GM11168 (cell line): ENCODE measurements at regions not wholly inside any gene's neighbourhood (a gene's known extent, or its start where the extent isn't known, plus 50 kb on each side); places are given as distances from the start of the nearest gene placed in this dataset.
"Not testable (repeated sequence)": the region's sequence is repeated elsewhere in the genome, so short reads cannot be mapped to it uniquely, and the experiment has no call there.

Experiments
- in situ Hi-C: fragments of 300-500 bp; cut with MboI; formaldehyde crosslinking; loops from one replicate; pipeline ENCODE4 v1.12.0; 2022; ENCODE audit warnings: low sequenced_read_pairs; ENCODE audit not compliant: unreplicated experiment

- in situ Hi-C loops, result no loop called here
These were observed 1633.5 kb downstream of the SUCLG1 start for GRCh38 chr2:82825410-82826090.

- in situ Hi-C loops, result no loop called here
These were observed 1635.2 kb downstream of the SUCLG1 start for GRCh38 chr2:82823892-82824291.

DNA sequence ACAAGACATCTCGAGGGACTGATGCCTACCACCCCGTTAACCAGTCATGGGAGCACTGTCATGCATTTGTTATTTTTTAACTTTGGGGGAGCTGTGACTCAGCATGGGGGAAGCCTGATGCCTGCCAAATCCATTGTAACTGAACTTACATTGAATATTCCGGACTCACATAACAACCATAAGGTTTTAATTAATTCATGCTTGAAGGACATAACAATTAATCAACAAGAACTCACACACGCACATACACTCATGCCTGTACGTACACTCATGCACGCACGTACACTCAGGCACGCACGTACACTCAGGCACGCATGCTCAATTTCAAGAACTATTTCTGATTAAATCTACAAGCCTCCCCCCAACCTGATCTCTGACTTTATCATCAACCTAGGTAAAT, 1639.1 kb downstream of the SUCLG1 start:
- in situ Hi-C loops, result no loop called here

DNA sequence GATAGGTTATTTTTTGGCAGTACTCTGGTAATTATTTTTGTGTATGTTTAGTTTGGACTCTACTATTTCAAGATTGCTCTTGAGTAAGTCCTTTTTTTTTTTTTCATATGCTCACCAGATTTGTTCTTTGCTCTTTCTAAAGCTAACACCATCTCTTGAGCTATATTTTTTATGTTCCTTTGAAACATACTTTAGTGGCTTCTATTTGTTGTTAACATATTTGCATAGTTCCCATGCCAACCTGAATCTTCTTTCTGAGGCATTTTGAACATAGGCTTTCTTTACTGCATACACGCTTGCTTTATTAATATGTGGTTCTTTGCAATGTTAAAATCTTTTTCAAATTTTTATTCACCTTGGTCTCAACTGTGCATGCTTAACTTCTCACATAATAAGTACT, 1644.9 kb downstream of the SUCLG1 start:
- in situ Hi-C loops, result no loop called here

DNA sequence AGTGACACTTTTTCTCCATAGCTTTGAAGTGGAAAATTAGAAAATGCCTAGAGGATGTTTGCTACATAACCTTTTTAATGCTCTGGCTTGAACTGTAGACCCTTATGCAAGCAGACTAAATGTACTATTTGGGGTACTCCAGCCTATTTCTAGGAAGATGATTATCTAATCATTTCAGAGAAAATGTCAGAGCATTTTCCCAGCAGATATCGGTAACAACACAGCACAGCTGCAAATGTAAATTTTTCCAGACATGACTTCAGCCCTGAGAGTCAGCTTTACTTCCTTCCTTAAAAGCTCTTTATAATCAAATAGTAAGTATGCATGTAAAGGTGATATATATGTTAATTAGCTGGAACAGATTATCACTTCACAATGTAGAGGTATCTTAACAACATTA, 1647.1 kb downstream of the SUCLG1 start:
- in situ Hi-C loops, result no loop called here

GRCh38 chr2:82803307-82803706, 1655.8 kb downstream of the SUCLG1 start:
- in situ Hi-C loops, result no loop called here

DNA sequence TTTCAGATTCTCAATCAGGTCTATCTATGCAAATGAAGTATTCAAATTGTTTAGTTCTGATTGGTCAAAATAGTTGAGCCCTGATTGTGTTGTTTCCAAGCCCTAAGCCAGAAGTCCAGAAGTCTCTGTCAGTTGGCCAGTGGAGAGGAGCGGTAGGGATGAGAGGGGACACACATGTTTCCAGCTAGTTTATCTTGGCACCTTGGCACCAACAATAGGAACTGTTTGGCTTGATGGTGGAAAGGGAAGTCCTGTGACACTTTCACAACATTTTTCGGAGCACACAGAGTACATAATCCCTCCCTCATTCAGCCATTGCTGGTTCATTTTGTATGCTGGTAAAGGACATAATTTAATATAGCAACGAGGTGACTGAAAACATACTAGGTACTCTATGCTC, 1661.6 kb downstream of the SUCLG1 start:
- in situ Hi-C loops, result no loop called here

GRCh38 chr2:82796132-82796531, 1662.9 kb downstream of the SUCLG1 start:
- in situ Hi-C loops, result no loop called here

DNA sequence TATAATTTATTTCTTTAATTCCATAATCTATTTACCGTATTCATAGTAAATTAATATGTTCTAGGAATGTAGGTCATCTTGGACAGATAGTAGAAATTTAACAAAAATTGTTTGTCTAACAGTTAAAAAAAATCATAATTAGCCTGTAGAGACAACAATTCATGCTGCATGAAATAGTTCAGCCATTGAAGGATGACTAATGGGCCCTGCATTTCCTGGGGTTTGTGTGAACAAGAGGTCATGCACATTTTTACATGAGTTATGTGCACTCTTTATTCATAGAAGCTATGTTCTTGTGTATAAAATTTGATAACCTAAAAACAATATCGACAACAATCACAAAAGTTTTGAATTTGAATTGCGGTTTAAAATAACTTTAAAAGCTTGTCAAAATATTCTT, 1663.6 kb downstream of the SUCLG1 start:
- in situ Hi-C loops, result no loop called here

- in situ Hi-C loops, result no loop called here
These were observed 1665.2 kb downstream of the SUCLG1 start for GRCh38 chr2:82793711-82794435.

DNA sequence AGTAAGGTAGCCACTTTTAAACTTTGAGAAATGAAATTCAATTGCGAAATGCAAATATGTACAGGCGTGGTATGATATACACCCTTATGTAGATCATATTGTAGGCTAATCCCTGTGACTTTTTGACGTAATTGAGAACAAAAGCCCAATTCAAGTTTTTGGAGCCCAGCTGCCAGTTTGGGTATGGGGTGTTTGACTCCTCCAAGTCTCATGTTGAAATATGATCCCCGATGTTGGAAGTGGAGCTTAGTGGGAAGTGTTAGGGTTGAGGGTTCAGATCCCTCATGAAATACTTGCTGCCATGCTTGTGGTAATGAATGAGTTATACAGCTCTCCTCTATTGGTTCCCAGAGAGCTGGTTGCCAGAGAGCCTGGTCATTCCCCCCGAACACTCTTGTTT, 1666.8 kb downstream of the SUCLG1 start:
- in situ Hi-C loops, result no loop called here

- in situ Hi-C loops, result no loop called here
These were observed 1668.7 kb downstream of the SUCLG1 start for GRCh38 chr2:82790206-82791021.

GRCh38 chr2:82789851-82790205, 1669.3 kb downstream of the SUCLG1 start:
- in situ Hi-C loops, result no loop called here

DNA sequence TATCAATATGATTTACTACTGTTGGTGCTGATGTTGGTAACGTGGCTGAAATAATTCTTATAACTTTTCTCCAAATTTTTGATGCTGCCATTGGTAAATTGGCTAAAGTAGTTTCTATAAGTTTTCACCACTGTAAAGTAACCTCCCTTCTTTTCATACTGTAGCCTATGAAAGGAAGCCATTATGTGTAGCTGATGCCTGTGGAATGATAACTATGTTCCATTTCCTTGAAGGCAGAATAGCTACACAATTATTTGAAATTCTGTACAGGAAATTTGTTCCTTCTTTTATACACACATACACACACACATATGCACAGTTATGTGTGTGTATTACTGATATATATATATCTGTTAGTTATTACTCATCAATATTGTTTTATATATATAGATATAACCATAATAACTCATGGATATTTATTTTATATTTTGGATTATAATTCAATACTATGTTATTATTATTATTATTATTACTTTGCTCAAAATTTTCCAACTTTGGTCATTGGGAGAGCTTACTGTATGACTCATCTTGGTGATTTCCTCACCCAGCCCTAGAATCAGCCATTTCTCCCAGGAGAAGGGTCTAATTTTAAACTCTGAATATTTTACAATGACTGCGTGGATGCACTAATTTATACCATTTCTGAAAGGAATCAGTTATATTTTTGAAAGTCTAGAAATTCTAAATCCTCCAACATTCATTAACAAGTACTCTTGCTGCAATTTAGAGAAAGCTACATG, 1677.7 kb downstream of the SUCLG1 start:
- in situ Hi-C loops, result no loop called here

DNA sequence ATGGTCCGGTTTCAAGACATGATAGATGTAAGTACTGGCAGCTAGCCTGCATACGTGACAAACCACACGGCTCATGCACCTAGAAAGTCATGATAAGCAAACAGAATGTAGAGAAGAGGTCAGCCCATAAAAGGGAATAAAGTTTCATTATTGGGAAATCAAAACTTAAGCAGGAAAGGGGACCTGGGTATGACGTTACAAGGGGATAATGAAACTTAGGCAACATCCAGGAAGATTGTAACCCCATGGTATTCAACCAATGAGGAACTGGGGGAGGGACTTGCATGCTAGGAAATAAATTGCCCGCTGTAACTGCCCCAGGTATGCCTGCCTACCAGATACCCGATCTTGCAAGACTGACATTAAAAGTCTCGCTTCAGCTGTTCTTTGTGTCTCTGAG, 1679.0 kb downstream of the SUCLG1 start:
- in situ Hi-C loops, result no loop called here

GRCh38 chr2:82752396-82752795, 1706.7 kb downstream of the SUCLG1 start:
- in situ Hi-C loops, result no loop called here

DNA sequence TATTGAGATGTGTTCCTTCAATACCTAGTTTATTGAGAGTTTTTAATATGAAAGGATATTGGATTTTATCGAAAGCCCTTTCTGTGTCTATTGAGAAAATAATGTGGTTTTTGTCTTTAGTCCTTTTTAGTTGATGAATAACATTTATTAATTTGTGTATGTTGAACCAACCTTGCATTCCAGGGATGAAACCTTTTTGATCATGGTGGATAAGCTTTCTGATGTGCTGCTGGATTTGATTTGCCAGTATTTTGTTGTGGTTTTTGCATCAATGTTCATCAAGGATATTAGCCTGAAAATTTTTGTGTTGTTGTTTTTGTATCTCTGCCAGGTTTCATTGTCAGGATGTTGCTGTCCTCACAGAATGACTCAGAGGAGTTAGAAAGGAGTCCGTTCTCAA, 1710.4 kb downstream of the SUCLG1 start:
- in situ Hi-C loops, result no loop called here

GRCh38 chr2:82740527-82740926, 1718.6 kb downstream of the SUCLG1 start:
- in situ Hi-C loops, result no loop called here

DNA sequence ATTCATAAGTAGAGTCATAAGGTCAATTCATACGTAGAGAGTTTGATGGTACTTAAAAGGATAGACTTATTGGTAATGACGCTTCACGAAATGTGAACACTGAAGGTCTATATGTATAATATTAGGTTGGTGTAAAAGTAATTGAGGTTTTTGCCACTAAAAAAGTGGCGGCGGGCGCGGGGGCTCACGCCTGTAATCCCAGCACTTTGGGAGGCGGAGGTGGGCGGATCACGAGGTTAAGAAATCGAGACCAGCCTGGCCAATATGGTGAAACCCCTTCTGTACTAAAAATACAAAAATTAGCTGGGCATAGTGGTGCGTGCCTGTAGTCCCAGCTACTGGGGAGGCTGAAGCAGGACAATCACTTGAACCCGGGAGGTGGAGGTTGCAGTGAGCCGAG, 1721.1 kb downstream of the SUCLG1 start:
- in situ Hi-C loops, result not testable (repeated sequence)

GRCh38 chr2:82735336-82735735, 1723.7 kb downstream of the SUCLG1 start:
- in situ Hi-C loops, result no loop called here

- in situ Hi-C loops, result no loop called here
These were observed 1727.3 kb downstream of the SUCLG1 start for GRCh38 chr2:82731824-82732223.
